ENCODE measurements at regions not wholly inside any gene's neighbourhood (a gene's known extent, or its start where the extent isn't known, plus 50 kb on each side); places are given as distances from the start of the nearest gene placed in this dataset.
"Not testable (repeated sequence)": the region's sequence is repeated elsewhere in the genome, so short reads cannot be mapped to it uniquely, and the experiment has no call there.

GRCh38 chr7:114345494-114345893 lies 69.1 kb upstream of the FOXP2 start:
- H3K4me3 Mint-ChIP-seq, result no peak overlapping the region
- no peaks in the 10 kb centered on the region for H3K4me1 Mint-ChIP-seq
- TF ChIP-seq CTCF (IDR thresholded peaks at IDR 0.05), result no peak
- ChIA-PET CTCF (no interaction called here), POLR2A (no interaction called here)
- DNase-seq, result no peak
- H3K27me3 Mint-ChIP-seq, result no peaks in the 10 kb centered on the region
- no peak for ATAC-seq (ENCODE audit: low read depth)
- no peak overlapping the region for H3K27ac Mint-ChIP-seq
- intact Hi-C loops (cut with micrococcal nuclease), result no loop called here
- H3K36me3 Mint-ChIP-seq (ENCODE audit: low read depth), result no peaks in the 10 kb centered on the region
- H3K9me3 Mint-ChIP-seq, result no peaks in the 10 kb centered on the region

- H3K4me3 Mint-ChIP-seq, result no peak overlapping the region
- TF ChIP-seq CTCF (IDR thresholded peaks at IDR 0.05), result no peak
- no peak for DNase-seq
- no peaks in the 10 kb centered on the region for H3K4me1 Mint-ChIP-seq
- ChIA-PET CTCF (no interaction called here), POLR2A (no interaction called here)
- ATAC-seq (ENCODE audit: low read depth), result no peak
- H3K9me3 Mint-ChIP-seq, result no peaks in the 10 kb centered on the region
- intact Hi-C loops (cut with micrococcal nuclease), result no loop called here
- H3K27me3 Mint-ChIP-seq, result no peaks in the 10 kb centered on the region
- H3K27ac Mint-ChIP-seq, result no peak overlapping the region
- no peaks in the 10 kb centered on the region for H3K36me3 Mint-ChIP-seq (ENCODE audit: low read depth)
These were observed 70.5 kb upstream of the FOXP2 start for GRCh38 chr7:114343949-114344708.

GRCh38 chr7:114342431-114343179 lies 72.0 kb upstream of the FOXP2 start:
- DNase-seq, result no peak
- Mint-ChIP-seq H3K36me3 (ENCODE audit: low read depth) (no peaks in the 10 kb centered on the region), H3K9me3 (no peaks in the 10 kb centered on the region), H3K27me3 (no peaks in the 10 kb centered on the region), H3K27ac (no peak overlapping the region), H3K4me1 (no peaks in the 10 kb centered on the region), H3K4me3 (no peak overlapping the region)
- POLR2A ChIA-PET, result no interaction called here
- TF ChIP-seq CTCF (IDR thresholded peaks at IDR 0.05), result no peak
- CTCF ChIA-PET, result no interaction called here
- ATAC-seq (ENCODE audit: low read depth), result no peak
- intact Hi-C loops (cut with micrococcal nuclease), result no loop called here

- no peak for TF ChIP-seq CTCF (IDR thresholded peaks at IDR 0.05)
- ATAC-seq (ENCODE audit: low read depth) (no peak), DNase-seq (no peak)
- POLR2A ChIA-PET, result no interaction called here
- Mint-ChIP-seq H3K36me3 (ENCODE audit: low read depth) (no peaks in the 10 kb centered on the region), H3K9me3 (no peaks in the 10 kb centered on the region), H3K4me3 (no peak overlapping the region), H3K27ac (no peak overlapping the region), H3K27me3 (no peaks in the 10 kb centered on the region), H3K4me1 (no peaks in the 10 kb centered on the region)
- CTCF ChIA-PET, result no interaction called here
- intact Hi-C loops (cut with micrococcal nuclease), result no loop called here
These were observed 73.0 kb upstream of the FOXP2 start for GRCh38 chr7:114341648-114342047.

GRCh38 chr7:114334989-114335388 lies 79.6 kb upstream of the FOXP2 start:
- no peaks in the 10 kb centered on the region for H3K27me3 Mint-ChIP-seq
- DNase-seq (no peak), ATAC-seq (ENCODE audit: low read depth) (no peak)
- CTCF ChIA-PET, result no interaction called here
- POLR2A ChIA-PET, result no interaction called here
- no peaks in the 10 kb centered on the region for H3K4me1 Mint-ChIP-seq
- no peaks in the 10 kb centered on the region for H3K36me3 Mint-ChIP-seq (ENCODE audit: low read depth)
- no peaks in the 10 kb centered on the region for H3K9me3 Mint-ChIP-seq
- TF ChIP-seq CTCF (IDR thresholded peaks at IDR 0.05), result no peak
- intact Hi-C loops (cut with micrococcal nuclease), result no loop called here
- H3K4me3 Mint-ChIP-seq, result no peak overlapping the region
- H3K27ac Mint-ChIP-seq, result no peak overlapping the region

GRCh38 chr7:114329458-114329857 lies 85.2 kb upstream of the FOXP2 start:
- CTCF ChIA-PET; H3K4me1 Mint-ChIP-seq; H3K27ac Mint-ChIP-seq; ATAC-seq (ENCODE audit: low read depth); POLR2A ChIA-PET; H3K36me3 Mint-ChIP-seq (ENCODE audit: low read depth); H3K9me3 Mint-ChIP-seq; H3K4me3 Mint-ChIP-seq; DNase-seq; H3K27me3 Mint-ChIP-seq; intact Hi-C loops (cut with micrococcal nuclease): not testable (repeated sequence)
